NCI-H446 treated with DMSO at 0.1 percent for 48 hours (cell line): ENCODE measurements at regions not wholly inside any gene's neighbourhood (a gene's known extent, or its start where the extent isn't known, plus 50 kb on each side); places are given as distances from the start of the nearest gene placed in this dataset.

Experiments
- DNase-seq: peaks from one replicate; lab custom pipeline; 2025; lab: John Stamatoyannopoulos, UW

- DNase-seq, result no peak
Observed at GRCh38 chr16:79756571-79756970, 156.0 kb upstream of the MAF start.

- no peak for DNase-seq
Observed at GRCh38 chr16:79754501-79754900, 154.0 kb upstream of the MAF start.

- DNase-seq, result no peak
Observed at GRCh38 chr16:79754081-79754480, 153.5 kb upstream of the MAF start.

- no peak for DNase-seq
Observed at GRCh38 chr16:79753286-79753685, 152.7 kb upstream of the MAF start.

GRCh38 chr16:79752396-79752795 is 151.9 kb upstream of the MAF start:
- no peak for DNase-seq

GRCh38 chr16:79751471-79752184 is 151.1 kb upstream of the MAF start:
- no peak for DNase-seq

- no peak for DNase-seq
Observed at GRCh38 chr16:79750311-79750710, 149.8 kb upstream of the MAF start.

- DNase-seq, result no peak
Observed at GRCh38 chr16:79748629-79749028, 148.1 kb upstream of the MAF start.

GRCh38 chr16:79747688-79748087 is 147.2 kb upstream of the MAF start:
- no peak for DNase-seq

- no peak for DNase-seq
Observed at GRCh38 chr16:79740252-79740651, 139.7 kb upstream of the MAF start.

GRCh38 chr16:79735271-79735670 is 134.7 kb upstream of the MAF start:
- no peak for DNase-seq

GRCh38 chr16:79734721-79735120 is 134.2 kb upstream of the MAF start:
- no peak for DNase-seq

GRCh38 chr16:79728923-79729240 is 128.3 kb upstream of the MAF start:
- DNase-seq, result no peak

GRCh38 chr16:79728048-79728922 is 127.7 kb upstream of the MAF start:
- DNase-seq, result no peak

- DNase-seq, result no peak
Observed at GRCh38 chr16:79726902-79727301, 126.4 kb upstream of the MAF start.

- no peak for DNase-seq
Observed at GRCh38 chr16:79725051-79725450, 124.5 kb upstream of the MAF start.

- no peak for DNase-seq
Observed at GRCh38 chr16:79723583-79724168, 123.1 kb upstream of the MAF start.

- no peak for DNase-seq
Observed at GRCh38 chr16:79721270-79721669, 120.7 kb upstream of the MAF start.

- no peak for DNase-seq
Observed at GRCh38 chr16:79717333-79718137, 117.0 kb upstream of the MAF start.

- no peak for DNase-seq
Observed at GRCh38 chr16:79716645-79717332, 116.3 kb upstream of the MAF start.

- DNase-seq, result no peak
Observed at GRCh38 chr16:79715061-79715460, 114.5 kb upstream of the MAF start.

- DNase-seq, result no peak
Observed at GRCh38 chr16:79714440-79714839, 113.9 kb upstream of the MAF start.
